ENCODE measurements at regions not wholly inside any gene's neighbourhood (a gene's known extent, or its start where the extent isn't known, plus 50 kb on each side); places are given as distances from the start of the nearest gene placed in this dataset.

DNA sequence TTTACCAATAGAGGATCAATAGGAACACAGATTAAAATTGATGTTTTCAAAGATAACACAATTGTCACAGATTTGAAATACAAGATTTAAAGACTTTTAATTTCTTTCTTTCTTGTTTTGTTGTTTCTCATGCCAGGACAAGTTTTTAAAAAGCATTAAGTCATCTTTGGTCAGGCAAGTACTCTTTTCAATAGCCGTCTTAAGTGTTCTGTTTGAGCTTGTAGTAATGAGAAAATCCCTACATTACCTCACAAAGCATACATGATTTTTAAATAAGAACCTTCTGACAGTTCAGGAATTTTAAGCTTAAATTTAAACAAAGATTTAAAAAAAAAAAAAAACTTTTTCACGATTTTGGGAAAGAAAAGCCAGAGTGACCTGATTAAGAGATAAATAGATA is 216.3 kb upstream of the PRR20A start:
- H3K27ac ChIP-seq (ENCODE audit: low read depth in 1 of 2, low read length in 1 of 2), result no peak overlapping the region
- ATAC-seq (ENCODE audit: insufficient read depth, low FRiP score) (no peak), DNase-seq (peak in 1 of 3 donors; percentile 4)
- WGBS, 2 donors, result 68 to 78% methylated on average over 2 of the region's 2 CpGs
- H3K27me3 ChIP-seq (ENCODE audit: control insufficient read depth in 3 of 3, insufficient read depth in 3 of 3, low read length in 2 of 3), result no peaks in the 10 kb centered on the region
- H3K4me1 ChIP-seq (ENCODE audit: control insufficient read depth in 5 of 5, insufficient read depth in 5 of 5, low read length in 5 of 5), result no peaks in the 10 kb centered on the region
- TF ChIP-seq, protein P1, sequence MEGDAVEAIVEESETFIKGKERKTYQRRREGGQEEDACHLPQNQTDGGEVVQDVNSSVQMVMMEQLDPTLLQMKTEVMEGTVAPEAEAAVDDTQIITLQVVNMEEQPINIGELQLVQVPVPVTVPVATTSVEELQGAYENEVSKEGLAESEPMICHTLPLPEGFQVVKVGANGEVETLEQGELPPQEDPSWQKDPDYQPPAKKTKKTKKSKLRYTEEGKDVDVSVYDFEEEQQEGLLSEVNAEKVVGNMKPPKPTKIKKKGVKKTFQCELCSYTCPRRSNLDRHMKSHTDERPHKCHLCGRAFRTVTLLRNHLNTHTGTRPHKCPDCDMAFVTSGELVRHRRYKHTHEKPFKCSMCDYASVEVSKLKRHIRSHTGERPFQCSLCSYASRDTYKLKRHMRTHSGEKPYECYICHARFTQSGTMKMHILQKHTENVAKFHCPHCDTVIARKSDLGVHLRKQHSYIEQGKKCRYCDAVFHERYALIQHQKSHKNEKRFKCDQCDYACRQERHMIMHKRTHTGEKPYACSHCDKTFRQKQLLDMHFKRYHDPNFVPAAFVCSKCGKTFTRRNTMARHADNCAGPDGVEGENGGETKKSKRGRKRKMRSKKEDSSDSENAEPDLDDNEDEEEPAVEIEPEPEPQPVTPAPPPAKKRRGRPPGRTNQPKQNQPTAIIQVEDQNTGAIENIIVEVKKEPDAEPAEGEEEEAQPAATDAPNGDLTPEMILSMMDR (IDR thresholded peaks at IDR 0.05; ENCODE audit: control extremely low read depth, extremely low read depth), result no peak
- no peak overlapping the region for H3K4me3 ChIP-seq
- no peaks in the 10 kb centered on the region for H3K9me3 ChIP-seq (ENCODE audit: control insufficient read depth in 4 of 4, insufficient read depth in 3 of 4, low read length in 3 of 4)
- H3K9ac ChIP-seq (ENCODE audit: insufficient read depth in 1 of 2, low read length in 2 of 2), result no peak overlapping the region
- no peaks in the 10 kb centered on the region for H3K36me3 ChIP-seq (ENCODE audit: control insufficient read depth in 4 of 4, insufficient read depth in 4 of 4, low read length in 4 of 4)

- no peaks in the 10 kb centered on the region for H3K36me3 ChIP-seq (ENCODE audit: control insufficient read depth in 4 of 4, insufficient read depth in 4 of 4, low read length in 4 of 4)
- TF ChIP-seq, protein P1 (IDR thresholded peaks at IDR 0.05; ENCODE audit: control extremely low read depth, extremely low read depth), result no peak
- DNase-seq (no peak), ATAC-seq (ENCODE audit: insufficient read depth, low FRiP score) (no peak)
- WGBS, 2 donors, result 76 to 80% methylated on average over 1 of the region's 1 CpG
- no peak overlapping the region for H3K9ac ChIP-seq (ENCODE audit: insufficient read depth in 1 of 2, low read length in 2 of 2)
- H3K27me3 ChIP-seq (ENCODE audit: control insufficient read depth in 3 of 3, insufficient read depth in 3 of 3, low read length in 2 of 3), result no peaks in the 10 kb centered on the region
- H3K4me1 ChIP-seq (ENCODE audit: control insufficient read depth in 5 of 5, insufficient read depth in 5 of 5, low read length in 5 of 5), result no peaks in the 10 kb centered on the region
- H3K9me3 ChIP-seq (ENCODE audit: control insufficient read depth in 4 of 4, insufficient read depth in 3 of 4, low read length in 3 of 4), result no peaks in the 10 kb centered on the region
- no peak overlapping the region for H3K4me3 ChIP-seq
- H3K27ac ChIP-seq (ENCODE audit: low read depth in 1 of 2, low read length in 1 of 2), result no peak overlapping the region
These were observed 208.6 kb upstream of the PRR20A start for GRCh38 chr13:56932104-56932503.

DNA sequence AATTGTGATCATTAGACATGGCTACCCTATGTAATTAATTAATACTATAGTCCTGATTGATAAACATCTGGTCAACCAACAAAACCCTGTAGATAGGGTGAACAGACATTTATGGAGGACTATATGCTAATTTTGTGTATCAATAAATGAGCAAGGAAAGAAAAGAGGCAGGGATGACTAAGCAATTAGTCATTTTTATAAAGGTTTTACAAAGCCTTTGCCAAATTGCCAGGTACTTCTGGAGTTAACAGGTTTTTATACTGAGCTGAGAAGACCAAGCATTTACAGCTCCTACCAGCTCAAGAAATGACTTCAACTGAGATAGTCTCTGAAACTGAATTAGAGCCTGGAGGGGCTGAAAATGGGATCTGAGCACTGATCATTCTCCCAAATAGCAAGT is 186.8 kb upstream of the PRR20A start:
- no peak for DNase-seq
- no peak overlapping the region for H3K9ac ChIP-seq (ENCODE audit: insufficient read depth in 1 of 2, low read length in 2 of 2)
- no peak overlapping the region for H3K4me3 ChIP-seq
- no peak overlapping the region for H3K27ac ChIP-seq (ENCODE audit: low read depth in 1 of 2, low read length in 1 of 2)
- no peaks in the 10 kb centered on the region for H3K4me1 ChIP-seq (ENCODE audit: control insufficient read depth in 5 of 5, insufficient read depth in 5 of 5, low read length in 5 of 5)
- TF ChIP-seq, protein P1 (IDR thresholded peaks at IDR 0.05; ENCODE audit: control extremely low read depth, extremely low read depth), result no peak
- no peak for ATAC-seq (ENCODE audit: insufficient read depth, low FRiP score)
- H3K36me3 ChIP-seq (ENCODE audit: control insufficient read depth in 4 of 4, insufficient read depth in 4 of 4, low read length in 4 of 4), result no peaks in the 10 kb centered on the region
- H3K9me3 ChIP-seq (ENCODE audit: control insufficient read depth in 4 of 4, insufficient read depth in 3 of 4, low read length in 3 of 4), result no peaks in the 10 kb centered on the region
- no peaks in the 10 kb centered on the region for H3K27me3 ChIP-seq (ENCODE audit: control insufficient read depth in 3 of 3, insufficient read depth in 3 of 3, low read length in 2 of 3)

GRCh38 chr13:56975647-56976046 is 165.1 kb upstream of the PRR20A start:
- DNase-seq (no peak), ATAC-seq (ENCODE audit: insufficient read depth, low FRiP score) (no peak)
- no peak overlapping the region for H3K4me3 ChIP-seq
- peaks cover 0 to 2% (median 0%) of the 10 kb centered on the region in 4 donors for H3K9me3 ChIP-seq (ENCODE audit: control insufficient read depth in 4 of 4, insufficient read depth in 3 of 4, low read length in 3 of 4)
- no peak overlapping the region for H3K9ac ChIP-seq (ENCODE audit: insufficient read depth in 1 of 2, low read length in 2 of 2)
- H3K27ac ChIP-seq (ENCODE audit: low read depth in 1 of 2, low read length in 1 of 2), result no peak overlapping the region
- WGBS, 2 donors, result 89 to 95% methylated on average over 1 of the region's 1 CpG
- no peaks in the 10 kb centered on the region for H3K4me1 ChIP-seq (ENCODE audit: control insufficient read depth in 5 of 5, insufficient read depth in 5 of 5, low read length in 5 of 5)
- TF ChIP-seq, protein P1 (IDR thresholded peaks at IDR 0.05; ENCODE audit: control extremely low read depth, extremely low read depth), result no peak
- H3K36me3 ChIP-seq (ENCODE audit: control insufficient read depth in 4 of 4, insufficient read depth in 4 of 4, low read length in 4 of 4), result no peaks in the 10 kb centered on the region
- H3K27me3 ChIP-seq (ENCODE audit: control insufficient read depth in 3 of 3, insufficient read depth in 3 of 3, low read length in 2 of 3), result no peaks in the 10 kb centered on the region

Measured in lung (tissue), 11 donors.